ENCODE measurements at regions not wholly inside any gene's neighbourhood (a gene's known extent, or its start where the extent isn't known, plus 50 kb on each side); places are given as distances from the start of the nearest gene placed in this dataset.
"Not testable (repeated sequence)": the region's sequence is repeated elsewhere in the genome, so short reads cannot be mapped to it uniquely, and the experiment has no call there.

GRCh38 chr12:38157933-38158401 lies 158.6 kb upstream of the ALG10B start:
- DNase-seq (ENCODE audit: low read depth in 4 of 4, low spot score in 1 of 4) = no peak

DNA sequence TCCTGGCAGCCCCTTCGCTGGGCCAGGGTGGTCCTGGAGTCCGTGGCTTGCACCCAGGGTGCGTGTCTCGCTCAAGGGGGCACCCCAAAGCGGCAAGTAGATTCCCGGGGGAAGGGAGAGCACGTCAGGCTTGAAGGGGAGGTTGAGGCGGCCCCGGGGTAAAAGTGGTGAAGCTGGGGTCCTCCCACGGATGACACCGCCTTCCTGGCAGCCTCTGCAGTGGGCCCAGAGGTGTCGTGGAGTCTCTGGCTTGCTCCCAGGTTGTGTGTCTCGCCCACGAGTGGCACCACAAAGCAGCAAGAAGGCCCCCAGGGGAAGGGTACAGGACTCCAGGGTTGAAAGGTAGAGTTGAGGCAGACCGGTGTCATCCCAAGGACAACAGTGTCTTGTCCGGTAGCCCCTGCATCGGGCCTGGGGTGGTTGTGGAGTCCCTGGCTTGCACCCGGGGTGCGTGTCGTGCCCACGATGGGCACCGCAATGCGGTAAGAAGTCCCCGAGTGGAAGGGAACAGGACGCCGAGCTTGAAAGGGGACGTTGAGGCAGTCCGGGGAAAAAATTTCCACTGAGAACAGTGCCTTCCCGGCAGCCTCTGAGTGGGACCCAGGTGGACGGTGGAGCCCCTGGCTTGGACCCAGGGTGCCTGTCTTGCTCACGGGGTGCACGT lies 158.0 kb upstream of the ALG10B start:
- no peak for DNase-seq (ENCODE audit: low read depth in 4 of 4, low spot score in 1 of 4)

GRCh38 chr12:38159092-38159551 lies 157.5 kb upstream of the ALG10B start:
- DNase-seq (ENCODE audit: low read depth in 4 of 4, low spot score in 1 of 4) = no peak

GRCh38 chr12:38159591-38160317 lies 156.8 kb upstream of the ALG10B start:
- DNase-seq (ENCODE audit: low read depth in 4 of 4, low spot score in 1 of 4) = no peak

DNA sequence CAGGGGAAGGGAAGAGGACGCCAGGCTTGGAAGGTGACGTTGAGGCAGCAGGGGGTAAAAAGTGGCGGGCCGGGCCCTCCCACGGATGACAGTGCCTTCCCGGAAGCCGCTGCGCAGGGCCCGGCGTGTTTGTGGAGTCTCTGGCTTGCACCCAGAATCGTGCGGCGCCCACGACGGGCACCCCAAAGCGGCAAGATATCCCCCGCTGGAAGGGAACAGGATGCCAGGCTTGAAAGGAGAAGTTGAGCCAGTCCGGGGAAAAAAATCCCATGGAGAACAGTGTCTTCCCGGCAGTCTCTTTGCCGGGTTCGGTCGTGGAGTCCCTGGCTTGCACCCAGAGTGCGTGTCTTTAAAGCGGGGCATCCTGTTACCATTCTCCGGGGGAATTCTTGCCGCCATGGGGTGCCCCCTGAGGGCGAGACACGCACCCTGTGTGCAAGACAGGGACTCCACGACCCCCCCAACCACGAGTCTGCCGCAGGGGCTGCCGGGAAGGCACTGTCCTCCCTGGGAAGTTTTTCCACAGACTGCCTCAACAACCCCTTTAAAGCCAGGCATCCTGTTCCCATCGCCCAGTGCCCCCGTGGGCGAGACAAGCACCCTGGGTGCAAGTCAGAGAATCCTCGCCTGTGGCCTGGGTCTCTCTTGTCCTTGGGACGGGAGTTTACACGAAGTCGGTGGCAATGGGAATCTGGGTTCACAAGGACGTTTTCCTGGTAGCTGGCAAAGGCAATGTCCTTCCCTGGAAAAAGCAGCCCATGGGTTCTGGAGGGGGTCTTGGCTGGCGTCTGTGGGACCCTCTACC lies 156.1 kb upstream of the ALG10B start:
- no peak for DNase-seq (ENCODE audit: low read depth in 4 of 4, low spot score in 1 of 4)

GRCh38 chr12:38161123-38162000 lies 155.2 kb upstream of the ALG10B start:
- DNase-seq (ENCODE audit: low read depth in 4 of 4, low spot score in 1 of 4) = no peak

DNA sequence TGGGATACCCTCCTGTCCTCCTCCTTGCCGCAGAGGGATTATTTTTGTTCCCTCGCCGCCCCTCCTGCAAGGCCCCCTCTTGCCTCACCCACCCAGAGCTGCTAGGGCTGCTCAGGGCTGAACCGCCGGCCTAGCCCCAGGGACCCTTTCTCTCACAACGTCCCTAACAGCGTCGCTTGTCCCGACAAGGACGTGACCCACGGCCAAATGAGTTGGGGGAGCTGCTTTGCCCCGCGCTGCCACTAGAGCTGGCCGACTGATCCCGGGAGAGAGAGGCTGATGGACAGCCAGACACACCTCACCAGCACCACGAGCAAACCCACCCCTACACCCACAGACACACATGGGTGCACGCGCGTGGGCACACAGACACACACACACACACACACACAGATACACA lies 154.6 kb upstream of the ALG10B start:
- DNase-seq (ENCODE audit: low read depth in 4 of 4, low spot score in 1 of 4) = no peak

- no peak for DNase-seq (ENCODE audit: low read depth in 4 of 4, low spot score in 1 of 4)
These were observed 153.7 kb upstream of the ALG10B start for GRCh38 chr12:38162708-38163441.

DNA sequence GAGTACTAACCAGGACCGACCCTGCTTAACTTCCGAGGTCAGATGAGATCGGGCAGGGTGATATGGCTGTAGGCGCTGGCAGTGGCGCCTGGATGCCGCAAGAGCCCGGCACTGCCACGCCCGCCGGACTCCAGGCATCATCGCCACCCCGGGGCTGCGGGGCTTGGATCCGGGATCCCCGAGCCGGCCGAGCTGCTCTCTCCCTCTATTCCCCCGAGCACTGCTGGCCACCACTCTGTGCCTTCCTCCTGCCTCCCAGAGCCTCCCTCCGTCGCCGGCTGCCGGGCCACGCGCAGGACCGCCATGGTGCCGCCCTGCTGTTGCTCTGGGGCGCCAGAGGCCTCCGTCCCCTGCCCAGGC lies 153.2 kb upstream of the ALG10B start:
- no peak for DNase-seq (ENCODE audit: low read depth in 4 of 4, low spot score in 1 of 4)

- no peak for DNase-seq (ENCODE audit: low read depth in 4 of 4, low spot score in 1 of 4)
These were observed 150.3 kb upstream of the ALG10B start for GRCh38 chr12:38166225-38166624.

DNA sequence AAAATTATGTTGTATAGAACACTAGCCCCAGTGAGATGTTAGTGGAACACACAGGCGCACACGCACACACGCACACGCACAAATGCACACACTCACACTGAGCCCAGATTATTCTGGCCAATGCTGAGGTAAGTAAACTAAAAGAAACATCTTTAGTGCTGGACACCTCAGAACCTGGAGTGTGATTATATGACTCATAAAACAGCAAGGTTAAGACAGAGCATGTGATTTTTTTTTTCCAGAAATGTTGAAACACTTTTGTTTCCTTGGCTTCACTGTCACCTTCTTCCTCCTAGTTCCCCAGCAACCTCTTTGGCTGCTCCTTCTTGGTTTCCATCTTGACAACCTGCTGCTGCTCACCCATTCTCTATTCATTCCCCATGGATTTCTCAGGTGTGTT lies 141.0 kb upstream of the ALG10B start:
- no peak for DNase-seq (ENCODE audit: low read depth in 4 of 4, low spot score in 1 of 4)

DNA sequence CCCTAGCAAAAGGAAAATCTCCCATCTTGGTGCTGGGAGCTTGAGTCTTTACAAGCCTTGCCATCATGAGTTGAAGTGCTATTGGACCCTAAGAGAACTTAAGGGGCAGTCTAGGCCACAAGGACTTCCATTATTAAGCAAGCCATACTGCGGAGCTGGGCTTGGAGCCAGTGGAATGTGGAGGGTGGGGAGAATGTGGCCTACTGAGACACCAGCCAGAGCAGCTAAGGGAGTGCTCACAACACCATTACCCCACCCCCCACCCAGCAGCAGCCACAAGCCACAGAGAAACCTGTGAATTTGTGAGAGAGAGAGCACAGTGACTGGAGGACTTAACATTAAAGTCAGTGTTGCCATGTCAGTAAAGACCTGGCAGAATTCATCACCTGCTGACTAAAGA lies 133.0 kb upstream of the ALG10B start:
- DNase-seq (ENCODE audit: low read depth in 4 of 4, low spot score in 1 of 4) = not testable (repeated sequence)

GRCh38 chr12:38197286-38197685 lies 119.3 kb upstream of the ALG10B start:
- not testable (repeated sequence) for DNase-seq (ENCODE audit: low read depth in 4 of 4, low spot score in 1 of 4)

GRCh38 chr12:38201461-38202276 lies 114.9 kb upstream of the ALG10B start:
- no peak for DNase-seq (ENCODE audit: low read depth in 4 of 4, low spot score in 1 of 4)

DNA sequence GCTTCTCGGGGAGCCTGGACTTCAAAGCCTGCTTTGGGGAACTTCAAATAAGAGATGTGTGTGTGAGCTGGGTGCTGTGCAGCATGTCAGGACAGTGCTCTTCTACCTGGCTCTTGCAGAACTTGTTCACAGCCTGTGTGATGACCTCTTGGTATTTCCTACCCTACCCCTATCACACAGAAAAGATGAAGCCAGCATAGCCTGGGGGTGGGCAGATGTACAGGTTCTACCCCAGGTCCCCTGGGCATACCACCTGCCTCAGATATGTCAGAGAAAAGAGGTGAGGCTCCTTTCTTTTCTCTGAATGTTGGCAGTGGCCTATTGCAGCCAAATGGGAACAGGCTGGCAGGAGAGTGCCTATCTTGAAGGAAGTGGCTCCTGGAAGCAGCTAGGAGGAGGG lies 111.7 kb upstream of the ALG10B start:
- no peak for DNase-seq (ENCODE audit: low read depth in 4 of 4, low spot score in 1 of 4)

DNA sequence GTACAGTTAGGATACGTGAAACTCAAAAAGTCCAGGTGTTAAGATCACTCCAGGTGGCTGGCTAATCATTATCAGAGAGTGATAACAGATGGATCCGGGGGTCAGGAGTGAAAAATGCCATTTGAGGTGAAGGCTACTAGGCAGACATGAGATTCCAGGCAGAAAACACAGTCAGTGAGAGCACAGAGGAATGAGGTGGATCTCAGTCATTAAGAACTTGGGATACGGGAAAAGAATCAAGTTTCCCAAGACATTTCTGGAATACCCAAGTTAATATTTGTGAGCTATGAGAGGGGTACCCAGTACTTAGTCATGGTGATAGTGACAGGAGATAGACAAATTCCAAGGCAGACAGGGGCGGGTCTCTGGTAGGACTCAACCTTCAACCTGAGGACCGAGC lies 94.6 kb upstream of the ALG10B start:
- DNase-seq (ENCODE audit: low read depth in 4 of 4, low spot score in 1 of 4) = no peak

GRCh38 chr12:38238328-38238727 lies 78.2 kb upstream of the ALG10B start:
- not testable (repeated sequence) for DNase-seq (ENCODE audit: low read depth in 4 of 4, low spot score in 1 of 4)

- no peak for DNase-seq (ENCODE audit: low read depth in 4 of 4, low spot score in 1 of 4)
These were observed 62.8 kb upstream of the ALG10B start for GRCh38 chr12:38253778-38254177.

- no peak for DNase-seq (ENCODE audit: low read depth in 4 of 4, low spot score in 1 of 4)
These were observed 58.2 kb upstream of the ALG10B start for GRCh38 chr12:38258411-38258810.
